AG10803 (cell line): ENCODE measurements at regions not wholly inside any gene's neighbourhood (a gene's known extent, or its start where the extent isn't known, plus 50 kb on each side); places are given as distances from the start of the nearest gene placed in this dataset.
"Not testable (repeated sequence)": the region's sequence is repeated elsewhere in the genome, so short reads cannot be mapped to it uniquely, and the experiment has no call there.

Experiments
- DNase-seq: peaks from one replicate; pipeline ENCODE4 v3.0.0; 2010; ENCODE audit warnings: low read depth
- H3K4me3 ChIP-seq: 2 replicates; pipeline ENCODE4 v1.5.1; 2011; ENCODE audit warnings: mild to moderate bottlenecking, low read length, control low read depth
- CTCF ChIP-seq: conservative IDR thresholded peaks from 2 replicates; pipeline ENCODE4 v1.5.1; 2011; ENCODE audit warnings: mild to moderate bottlenecking, low read length, control low read depth, inconsistent platforms

- no peak overlapping the region for H3K4me3 ChIP-seq
- TF ChIP-seq CTCF, result no peak
- DNase-seq, result no peak
Observed at GRCh38 chr5:87776785-87777184, 364.1 kb upstream of the CCNH start.

- not testable (repeated sequence) for H3K4me3 ChIP-seq, DNase-seq
Observed at GRCh38 chr5:87776302-87776701, 363.6 kb upstream of the CCNH start.

GRCh38 chr5:87775228-87775627, 362.5 kb upstream of the CCNH start:
- DNase-seq, result no peak
- no peak for TF ChIP-seq CTCF
- no peak overlapping the region for H3K4me3 ChIP-seq

GRCh38 chr5:87774804-87775203, 362.1 kb upstream of the CCNH start:
- no peak overlapping the region for H3K4me3 ChIP-seq
- DNase-seq, result no peak
- TF ChIP-seq CTCF, result no peak

GRCh38 chr5:87770601-87771121, 357.9 kb upstream of the CCNH start:
- no peak overlapping the region for H3K4me3 ChIP-seq
- no peak for DNase-seq

GRCh38 chr5:87770016-87770570, 357.4 kb upstream of the CCNH start:
- no peak for TF ChIP-seq CTCF
- no peak for DNase-seq
- no peak overlapping the region for H3K4me3 ChIP-seq

More at GRCh38 chr5:87770601-87771121, 357.9 kb upstream of the CCNH start:
- no peak for TF ChIP-seq CTCF

- H3K4me3 ChIP-seq, result no peak overlapping the region
- no peak for DNase-seq
- TF ChIP-seq CTCF, result no peak
Observed at GRCh38 chr5:87769157-87769556, 356.4 kb upstream of the CCNH start.
